HG02973 (cell line): ENCODE measurements at regions not wholly inside any gene's neighbourhood (a gene's known extent, or its start where the extent isn't known, plus 50 kb on each side); places are given as distances from the start of the nearest gene placed in this dataset.

Source experiments
- ATAC-seq: cut with Tn5 transposase; IDR thresholded peaks from one replicate; pipeline ENCODE4 v1.9.1; 2021; ENCODE audit warnings: moderate library complexity; ENCODE audit not compliant: unreplicated experiment

DNA sequence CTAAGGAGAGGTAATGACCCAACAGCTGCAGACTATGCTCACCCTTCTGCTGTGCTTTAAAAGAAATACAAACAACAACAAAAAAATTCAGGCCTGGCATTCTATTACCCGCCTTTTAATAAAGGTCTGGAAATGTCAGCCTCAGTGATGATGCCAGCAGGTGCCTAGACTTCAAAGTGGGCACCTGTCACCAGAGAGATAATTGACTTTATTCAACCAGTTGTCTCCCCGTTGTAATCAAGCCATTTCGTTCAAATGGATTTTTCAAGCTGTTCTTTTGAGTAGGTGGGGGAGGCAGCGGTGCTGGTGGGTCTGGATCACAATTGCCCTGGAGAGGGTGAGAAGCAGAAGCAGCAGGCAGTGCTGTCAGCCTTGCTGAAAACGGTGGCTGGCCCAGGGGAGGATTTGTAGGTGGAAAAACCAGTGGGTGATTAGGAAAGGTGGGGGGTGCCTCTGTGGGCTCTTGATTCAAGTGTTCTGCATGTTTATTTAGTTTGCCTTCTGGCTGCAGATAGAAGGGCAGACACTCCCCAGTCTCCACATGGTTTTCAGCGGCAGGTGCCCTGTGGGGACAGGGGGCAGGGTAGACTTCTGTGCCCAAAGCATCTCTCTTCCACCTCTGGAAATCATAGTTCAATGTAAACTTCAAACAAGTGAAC lies 300.2 kb upstream of the SLCO3A1 start:
- no peak for ATAC-seq

DNA sequence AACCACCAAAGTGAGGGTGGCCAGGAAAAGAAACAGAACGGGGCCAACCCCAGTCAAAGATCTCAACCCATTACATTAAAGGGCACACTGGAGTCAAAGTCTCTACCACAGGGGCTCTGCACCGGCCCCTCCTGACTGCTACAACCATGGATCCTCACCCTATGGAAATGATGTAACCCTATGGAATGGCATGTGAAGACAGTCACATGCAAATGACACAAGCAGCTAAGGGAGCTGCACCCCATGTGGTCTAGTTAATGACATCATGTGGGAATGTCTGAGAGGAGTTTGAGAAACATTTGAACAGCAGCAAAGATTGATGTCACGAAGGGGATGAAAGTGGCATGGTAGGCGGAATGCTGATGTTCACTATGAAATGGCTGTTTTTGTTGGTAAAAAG lies 298.2 kb upstream of the SLCO3A1 start:
- no peak for ATAC-seq

DNA sequence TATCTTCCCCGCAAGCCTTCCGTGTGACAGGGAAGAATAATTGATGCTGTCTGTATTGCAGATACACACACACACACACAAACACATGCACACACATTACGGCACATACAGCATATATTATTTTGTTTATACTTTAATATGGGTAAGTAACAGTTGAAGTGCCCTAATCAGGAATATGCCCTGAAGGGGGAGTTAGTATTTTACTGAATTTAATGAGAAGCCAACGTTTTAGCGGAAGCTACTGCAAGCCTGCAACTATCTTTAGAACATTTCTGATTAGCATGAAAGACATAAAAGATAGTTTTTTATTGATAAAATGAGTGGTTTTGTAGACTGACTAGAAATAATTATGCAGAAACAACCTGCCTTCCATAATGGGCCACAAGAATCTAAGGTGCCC lies 296.6 kb upstream of the SLCO3A1 start:
- ATAC-seq, result no peak

GRCh38 chr15:91559066-91559465 lies 294.4 kb upstream of the SLCO3A1 start:
- no peak for ATAC-seq

GRCh38 chr15:91561371-91562100 lies 292.0 kb upstream of the SLCO3A1 start:
- ATAC-seq, result no peak

DNA sequence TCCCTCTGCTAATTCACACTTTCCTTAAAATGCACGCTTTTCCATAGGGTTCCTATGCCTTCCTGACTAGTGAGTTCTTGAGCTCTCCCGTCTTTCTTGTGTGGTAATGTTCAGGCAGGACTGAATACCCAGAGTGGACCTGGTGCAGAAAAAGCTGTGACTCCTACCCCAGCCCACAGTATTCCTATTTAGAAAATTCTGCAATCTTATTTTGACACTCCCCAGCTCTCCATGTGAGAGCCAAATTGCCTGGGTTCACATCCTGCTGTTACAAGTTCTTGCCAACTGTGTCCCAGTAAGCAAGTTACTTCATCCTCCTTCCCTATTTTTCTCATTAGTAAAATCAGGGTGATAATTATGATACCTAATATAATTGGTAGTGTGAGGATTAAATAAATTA lies 290.8 kb upstream of the SLCO3A1 start:
- ATAC-seq, result no peak

DNA sequence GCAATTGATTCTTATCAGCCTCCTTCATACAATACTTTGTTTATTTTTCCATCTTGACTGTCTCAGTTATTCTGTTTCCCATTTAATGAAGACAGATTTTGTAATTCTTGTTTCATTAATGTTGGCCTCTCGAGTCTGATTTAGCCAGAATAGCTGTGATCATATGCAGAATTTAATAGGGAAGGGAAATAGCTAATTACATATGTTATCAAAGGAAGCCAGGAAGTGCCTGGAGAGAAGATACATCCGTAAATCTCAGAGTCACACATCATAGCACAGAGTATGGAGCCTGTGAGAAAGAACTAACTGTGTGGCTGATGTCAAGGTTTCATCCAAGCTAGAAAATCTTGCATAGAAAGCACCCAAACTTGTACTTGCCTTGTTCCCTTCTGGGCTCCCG lies 288.9 kb upstream of the SLCO3A1 start:
- no peak for ATAC-seq

DNA sequence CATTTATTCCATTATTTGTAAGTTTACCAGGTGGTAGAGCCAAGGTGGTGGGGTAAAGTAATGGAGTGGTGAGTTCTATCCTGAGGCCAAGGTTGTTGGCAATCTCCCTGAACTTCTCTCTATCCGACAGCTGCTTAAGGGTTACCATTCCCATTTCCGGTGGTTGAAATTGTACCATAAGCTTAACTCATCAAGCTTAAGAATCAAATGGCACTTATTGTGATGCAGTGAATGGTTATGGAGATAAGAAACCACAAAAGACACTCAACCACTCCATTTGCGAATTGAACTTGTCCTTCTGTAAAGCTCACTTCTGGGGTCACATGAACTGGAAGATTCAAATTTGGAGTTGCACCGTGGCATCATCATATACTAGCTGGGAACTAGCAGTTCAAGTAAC lies 287.4 kb upstream of the SLCO3A1 start:
- ATAC-seq, result no peak

DNA sequence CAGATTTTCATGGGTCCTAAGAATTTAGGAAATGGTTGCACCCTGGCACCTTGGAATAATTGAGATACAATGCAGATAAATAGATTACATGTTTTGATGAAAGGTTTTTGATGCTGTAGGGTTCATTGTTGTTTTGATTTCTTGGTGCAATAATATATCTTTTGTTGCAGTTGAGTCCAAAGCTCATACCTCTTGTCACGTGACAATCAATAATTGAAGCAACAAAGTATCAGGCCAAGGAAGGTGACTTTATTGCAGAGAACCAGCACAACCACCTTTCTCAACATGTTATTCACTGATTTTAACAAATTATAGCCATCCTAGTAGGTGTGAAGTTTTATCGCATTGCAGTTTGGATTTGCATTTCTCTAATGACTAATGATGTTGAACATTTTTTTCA lies 285.5 kb upstream of the SLCO3A1 start:
- ATAC-seq, result no peak

- no peak for ATAC-seq
These were observed 281.4 kb upstream of the SLCO3A1 start for GRCh38 chr15:91572110-91572509.

DNA sequence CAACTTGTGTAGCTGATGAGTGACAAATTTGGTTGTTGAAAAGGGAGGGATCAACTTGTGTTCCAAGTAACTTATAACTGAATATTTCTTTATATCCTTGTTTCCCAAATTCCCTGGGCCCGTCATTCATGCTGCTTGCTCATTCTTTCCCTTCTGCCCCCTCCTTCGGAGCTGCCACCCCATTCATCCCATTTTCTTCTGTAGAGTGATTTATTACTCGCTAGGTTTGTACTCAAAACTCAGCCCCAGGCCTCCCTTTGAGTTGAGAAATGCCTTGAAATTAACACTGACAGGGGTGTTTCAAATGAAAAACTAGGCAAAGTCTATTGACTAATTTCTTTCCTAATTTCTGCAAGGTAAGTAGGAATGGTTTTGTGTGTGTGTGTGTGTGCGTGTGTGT lies 277.4 kb upstream of the SLCO3A1 start:
- no peak for ATAC-seq

- ATAC-seq, result no peak
These were observed 275.0 kb upstream of the SLCO3A1 start for GRCh38 chr15:91578511-91578910.

- no peak for ATAC-seq
These were observed 268.6 kb upstream of the SLCO3A1 start for GRCh38 chr15:91584895-91585294.

DNA sequence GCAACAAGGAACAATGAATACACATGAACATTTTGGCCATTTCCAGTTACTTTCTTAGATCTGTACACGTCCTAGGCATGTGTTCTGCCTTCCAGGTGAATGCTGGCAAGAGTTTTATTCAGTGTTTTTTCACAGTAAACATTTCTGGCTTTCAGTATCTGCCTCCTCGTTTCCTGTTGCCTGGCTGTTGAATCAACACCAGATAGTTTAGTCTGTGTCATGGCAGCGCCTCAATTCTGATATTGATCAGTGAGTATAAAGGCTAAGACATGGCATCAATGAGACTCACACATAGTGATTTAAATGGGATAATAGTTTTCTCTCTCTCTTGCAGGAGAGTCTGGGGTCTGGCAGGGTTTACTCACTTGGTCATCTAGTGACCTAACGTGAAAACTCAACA lies 266.9 kb upstream of the SLCO3A1 start:
- ATAC-seq, result no peak

DNA sequence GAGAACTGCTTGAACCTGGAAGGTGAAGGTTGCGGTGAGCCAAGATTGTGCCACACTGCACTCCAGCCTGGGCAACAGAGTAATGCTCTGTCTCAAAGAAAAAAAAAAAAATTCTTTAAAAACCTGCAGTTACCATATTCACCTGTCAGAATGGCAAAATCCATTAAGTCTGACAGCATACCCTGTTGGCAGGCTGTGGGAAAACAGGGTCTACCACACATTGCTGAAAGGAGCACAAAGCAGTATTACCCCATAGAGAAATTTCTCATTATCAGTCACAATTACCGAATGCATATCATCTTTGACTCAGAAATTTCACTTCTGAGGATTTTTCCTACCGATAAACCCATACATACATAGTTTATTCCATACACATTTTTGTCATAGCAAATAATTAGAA lies 264.1 kb upstream of the SLCO3A1 start:
- ATAC-seq, result no peak

GRCh38 chr15:91592567-91592966 lies 260.9 kb upstream of the SLCO3A1 start:
- ATAC-seq, result no peak

GRCh38 chr15:91593067-91593466 lies 260.4 kb upstream of the SLCO3A1 start:
- no peak for ATAC-seq

- no peak for ATAC-seq
These were observed 259.9 kb upstream of the SLCO3A1 start for GRCh38 chr15:91593653-91594052.

DNA sequence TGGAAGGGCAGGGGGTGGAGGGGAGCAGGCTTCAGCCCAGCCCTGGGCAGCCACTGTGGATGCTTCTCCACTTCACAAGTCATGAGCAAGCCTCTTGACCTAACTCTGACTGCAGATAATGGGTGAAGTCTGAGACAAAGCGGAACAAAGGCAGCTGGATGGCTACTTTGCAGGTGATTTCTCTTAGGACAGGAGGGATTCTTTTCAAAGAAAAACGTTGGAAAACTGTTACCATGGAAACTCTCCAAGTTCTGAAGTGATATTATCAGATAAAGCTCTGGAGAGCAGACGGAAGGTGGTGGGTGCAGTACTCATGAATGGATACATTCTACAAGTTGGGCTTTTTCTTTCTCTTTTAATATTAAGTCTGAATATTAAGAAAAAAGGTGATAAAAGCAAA lies 254.2 kb upstream of the SLCO3A1 start:
- no peak for ATAC-seq

DNA sequence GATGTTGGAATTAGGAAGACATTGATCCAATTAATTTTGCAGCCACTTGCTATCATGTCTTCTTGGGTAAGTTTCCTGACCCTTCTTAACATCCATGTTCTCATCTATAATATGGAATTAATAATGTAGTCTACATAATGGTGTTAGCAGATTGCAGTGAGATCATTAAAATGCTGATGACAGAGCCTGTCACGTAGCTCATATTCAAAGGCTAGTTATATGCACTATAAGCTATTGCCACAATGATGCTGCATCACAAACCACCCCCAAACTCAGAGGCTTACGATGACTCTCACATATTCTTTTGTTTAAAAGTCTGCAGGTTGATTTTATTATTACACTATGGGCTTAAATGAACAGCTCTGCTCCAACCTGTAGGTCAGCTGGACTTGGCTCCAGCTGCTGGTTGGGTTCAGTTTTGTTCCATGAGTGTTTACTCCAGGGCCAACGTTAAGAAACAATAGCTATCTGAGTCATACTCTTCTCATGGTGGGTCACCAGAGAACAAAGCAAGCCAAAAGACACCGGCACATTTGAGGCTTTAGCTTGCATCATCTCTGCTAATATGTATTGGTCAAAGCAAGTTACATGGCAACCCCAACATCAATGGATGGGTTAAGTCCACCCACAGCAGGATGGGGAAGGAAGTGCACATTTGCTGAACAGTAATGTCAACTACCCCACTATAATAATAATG lies 250.0 kb upstream of the SLCO3A1 start:
- no peak for ATAC-seq

DNA sequence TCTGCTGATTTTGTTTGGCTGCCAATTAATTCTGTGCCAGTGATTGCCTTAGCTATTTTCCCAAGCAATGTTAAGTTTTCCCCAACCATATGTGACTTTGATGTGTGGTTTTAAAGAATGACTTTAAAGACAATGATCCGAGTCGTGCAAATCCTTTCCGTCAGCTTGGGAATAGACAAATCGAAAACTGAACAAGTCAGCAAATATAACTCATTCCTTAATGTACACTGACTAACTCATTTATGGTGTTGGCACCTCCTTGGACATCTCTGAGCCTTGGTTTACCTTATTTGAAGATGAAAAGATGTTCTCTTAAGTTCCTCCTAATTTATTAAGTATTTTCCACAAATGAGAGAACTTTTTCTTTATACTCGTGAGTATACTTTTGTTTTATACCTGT lies 249.4 kb upstream of the SLCO3A1 start:
- no peak for ATAC-seq

GRCh38 chr15:91605576-91605975 lies 247.9 kb upstream of the SLCO3A1 start:
- no peak for ATAC-seq
